ENCODE measurements at regions not wholly inside any gene's neighbourhood (a gene's known extent, or its start where the extent isn't known, plus 50 kb on each side); places are given as distances from the start of the nearest gene placed in this dataset.

DNA sequence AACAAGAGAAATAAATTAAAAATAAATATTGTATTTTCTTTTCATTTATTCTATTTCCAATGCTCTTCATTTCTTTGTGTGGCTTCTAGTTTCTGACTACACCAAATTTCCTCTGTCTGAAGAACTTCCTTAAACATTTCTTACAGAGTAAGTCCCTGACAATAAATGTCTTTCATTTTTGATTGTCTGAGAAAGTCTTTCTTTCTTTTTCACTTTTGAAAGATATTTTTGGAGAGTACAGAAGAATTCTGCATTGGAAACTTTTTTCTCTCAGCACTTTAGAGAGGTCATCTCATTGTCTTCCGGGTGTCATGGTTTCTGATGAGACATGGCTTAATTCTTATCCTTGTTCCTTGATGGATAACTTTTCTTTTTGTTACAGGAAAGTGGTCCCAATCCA lies 119.6 kb downstream of the MOBP start:
- ChIA-PET CTCF (no interaction called here), POLR2A (no interaction called here)
- TF ChIP-seq, protein P1, sequence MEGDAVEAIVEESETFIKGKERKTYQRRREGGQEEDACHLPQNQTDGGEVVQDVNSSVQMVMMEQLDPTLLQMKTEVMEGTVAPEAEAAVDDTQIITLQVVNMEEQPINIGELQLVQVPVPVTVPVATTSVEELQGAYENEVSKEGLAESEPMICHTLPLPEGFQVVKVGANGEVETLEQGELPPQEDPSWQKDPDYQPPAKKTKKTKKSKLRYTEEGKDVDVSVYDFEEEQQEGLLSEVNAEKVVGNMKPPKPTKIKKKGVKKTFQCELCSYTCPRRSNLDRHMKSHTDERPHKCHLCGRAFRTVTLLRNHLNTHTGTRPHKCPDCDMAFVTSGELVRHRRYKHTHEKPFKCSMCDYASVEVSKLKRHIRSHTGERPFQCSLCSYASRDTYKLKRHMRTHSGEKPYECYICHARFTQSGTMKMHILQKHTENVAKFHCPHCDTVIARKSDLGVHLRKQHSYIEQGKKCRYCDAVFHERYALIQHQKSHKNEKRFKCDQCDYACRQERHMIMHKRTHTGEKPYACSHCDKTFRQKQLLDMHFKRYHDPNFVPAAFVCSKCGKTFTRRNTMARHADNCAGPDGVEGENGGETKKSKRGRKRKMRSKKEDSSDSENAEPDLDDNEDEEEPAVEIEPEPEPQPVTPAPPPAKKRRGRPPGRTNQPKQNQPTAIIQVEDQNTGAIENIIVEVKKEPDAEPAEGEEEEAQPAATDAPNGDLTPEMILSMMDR (IDR thresholded peaks at IDR 0.05; ENCODE audit: insufficient read depth, low read length, missing control alignments): no peak
- no peak for DNase-seq (ENCODE audit: low read depth, low spot score)
- no peak overlapping the region for H3K4me3 ChIP-seq (ENCODE audit: low read depth, low read length)

DNA sequence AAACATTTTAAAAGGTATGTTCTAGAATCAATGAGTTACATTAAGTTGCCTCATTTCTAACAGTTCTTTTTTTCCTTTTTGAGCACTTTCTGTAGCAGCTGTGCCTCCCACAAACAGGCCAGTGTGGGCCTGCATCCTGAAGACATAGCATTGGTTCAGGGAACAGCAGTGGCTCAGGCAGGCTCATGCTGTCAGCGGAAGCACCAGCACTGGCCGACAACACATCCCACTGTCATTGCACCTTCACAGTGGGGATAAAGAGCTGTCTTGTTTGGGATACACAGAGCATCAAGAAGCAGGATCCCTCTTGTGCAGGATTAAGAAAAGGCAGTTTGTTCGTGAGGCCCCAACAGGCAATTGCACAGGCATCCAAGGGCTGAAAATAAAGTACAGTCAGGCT lies 123.3 kb downstream of the MOBP start:
- no peak for DNase-seq (ENCODE audit: low read depth, low spot score)
- CTCF ChIA-PET: no interaction called here
- no peak overlapping the region for H3K4me3 ChIP-seq (ENCODE audit: low read depth, low read length)
- TF ChIP-seq, protein P1 (IDR thresholded peaks at IDR 0.05; ENCODE audit: insufficient read depth, low read length, missing control alignments): no peak
- POLR2A ChIA-PET: no interaction called here

DNA sequence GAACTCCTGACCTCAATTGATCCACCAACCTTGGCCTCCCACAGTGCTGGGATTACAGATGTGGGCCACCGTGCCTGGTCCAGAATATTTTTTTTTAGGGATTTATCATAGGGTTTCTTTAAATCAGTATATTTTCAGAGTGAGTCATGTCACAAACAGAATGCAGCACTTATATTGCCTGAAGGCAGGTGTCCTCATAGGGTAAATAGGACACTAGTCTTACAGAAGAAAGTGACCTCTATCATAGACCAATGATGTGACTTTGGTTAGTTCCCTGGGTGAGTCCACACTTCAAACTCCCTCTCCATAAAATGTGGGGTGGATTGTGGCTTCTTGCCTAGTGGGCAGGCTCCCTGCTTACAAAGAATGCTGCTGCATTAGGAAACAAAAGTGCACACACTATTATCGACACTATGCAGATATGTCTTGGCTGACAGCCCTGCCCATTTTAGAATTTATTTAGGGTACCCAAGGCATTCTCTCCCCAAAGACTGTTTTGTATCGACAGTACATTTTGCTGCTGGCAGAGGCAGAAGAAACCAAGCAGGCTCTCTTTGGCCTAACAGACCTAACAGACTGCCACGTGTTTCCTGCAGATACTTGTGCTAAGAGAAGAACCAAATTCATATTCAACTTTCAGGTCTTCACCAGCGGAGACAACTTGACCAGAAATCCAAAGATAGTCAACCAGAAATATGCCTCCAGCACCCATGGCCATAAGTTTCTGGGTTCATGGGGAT lies 125.0 kb downstream of the MOBP start:
- TF ChIP-seq, protein P1 (IDR thresholded peaks at IDR 0.05; ENCODE audit: insufficient read depth, low read length, missing control alignments): no peak
- no peak for DNase-seq (ENCODE audit: low read depth, low spot score)
- ChIA-PET POLR2A (no interaction called here), CTCF (no interaction called here)
- no peak overlapping the region for H3K4me3 ChIP-seq (ENCODE audit: low read depth, low read length)

DNA sequence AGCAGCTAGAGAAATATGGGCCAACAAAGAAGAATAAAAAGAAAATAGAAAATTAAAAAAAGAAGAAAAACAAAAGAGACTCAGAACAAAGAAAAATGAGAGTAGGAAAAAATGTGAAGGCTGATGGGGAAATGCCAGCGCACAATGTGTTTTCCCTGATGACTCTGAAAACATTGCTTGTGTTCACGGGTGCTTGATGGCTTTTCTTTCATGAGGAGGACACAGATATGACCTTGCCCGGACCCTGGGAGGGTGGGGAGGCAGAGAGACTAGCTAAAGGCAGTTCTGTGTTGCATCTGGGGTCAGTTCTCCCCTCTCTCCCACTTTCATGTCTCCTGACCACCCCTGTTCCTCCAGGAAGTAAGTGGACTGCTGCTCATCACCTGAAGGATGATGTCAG lies 125.9 kb downstream of the MOBP start:
- POLR2A ChIA-PET: no interaction called here
- CTCF ChIA-PET: no interaction called here
- no peak for DNase-seq (ENCODE audit: low read depth, low spot score)
- TF ChIP-seq, protein P1 (IDR thresholded peaks at IDR 0.05; ENCODE audit: insufficient read depth, low read length, missing control alignments): no peak
- no peak overlapping the region for H3K4me3 ChIP-seq (ENCODE audit: low read depth, low read length)

DNA sequence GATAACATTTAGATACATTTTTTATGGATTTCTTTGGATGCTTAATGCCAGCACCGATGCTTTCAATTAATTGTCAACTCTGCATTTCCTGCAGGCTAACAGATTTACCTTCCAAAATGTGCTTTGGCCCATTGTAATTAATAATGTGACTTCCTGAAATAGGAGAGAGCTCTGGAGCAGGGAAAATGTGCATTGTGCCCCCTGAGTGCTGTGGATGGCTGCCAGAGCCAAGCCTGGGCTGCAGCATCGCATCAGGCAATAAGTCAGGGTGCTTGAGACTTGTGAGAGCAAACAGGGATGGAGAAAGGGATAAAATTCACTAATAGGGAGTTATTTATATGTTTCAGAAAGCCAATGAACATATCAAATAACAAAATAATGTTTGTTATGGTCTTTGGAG lies 133.8 kb downstream of the MOBP start:
- TF ChIP-seq, protein P1 (IDR thresholded peaks at IDR 0.05; ENCODE audit: insufficient read depth, low read length, missing control alignments): no peak
- POLR2A ChIA-PET: no interaction called here
- H3K4me3 ChIP-seq (ENCODE audit: low read depth, low read length): no peak overlapping the region
- DNase-seq (ENCODE audit: low read depth, low spot score): no peak
- CTCF ChIA-PET: no interaction called here

DNA sequence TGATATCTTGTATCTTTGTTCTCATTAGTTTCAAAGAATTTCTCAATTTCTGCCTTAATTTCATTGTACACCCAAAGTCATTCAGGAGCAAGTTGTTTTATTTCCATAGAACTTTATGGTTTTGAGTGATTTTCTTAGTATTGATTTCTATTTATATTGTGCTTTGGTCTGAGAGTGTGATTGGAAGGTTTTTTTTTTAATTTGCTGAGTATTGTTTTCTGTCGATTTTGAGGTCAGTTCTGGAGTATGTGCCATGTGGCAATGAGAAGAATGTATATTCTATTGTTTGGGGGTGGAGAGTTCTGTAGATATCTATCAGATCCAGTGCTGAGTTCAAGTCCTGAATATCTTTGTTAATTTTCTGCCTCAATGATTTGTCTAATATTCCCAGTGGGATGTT lies 138.4 kb downstream of the MOBP start:
- ChIA-PET POLR2A (no interaction called here), CTCF (no interaction called here)
- no peak for DNase-seq (ENCODE audit: low read depth, low spot score)
- H3K4me3 ChIP-seq (ENCODE audit: low read depth, low read length): no peak overlapping the region
- TF ChIP-seq, protein P1 (IDR thresholded peaks at IDR 0.05; ENCODE audit: insufficient read depth, low read length, missing control alignments): no peak

Measured in AG04449 (cell line).